HG03558 (cell line): ENCODE measurements at regions not wholly inside any gene's neighbourhood (a gene's known extent, or its start where the extent isn't known, plus 50 kb on each side); places are given as distances from the start of the nearest gene placed in this dataset.

ENCODE experiments used
- ATAC-seq: cut with Tn5 transposase; IDR thresholded peaks from one replicate; pipeline ENCODE4 v1.9.1; 2021; ENCODE audit warnings: moderate number of reproducible peaks; ENCODE audit not compliant: unreplicated experiment; ENCODE audit errors: extremely low read depth

DNA sequence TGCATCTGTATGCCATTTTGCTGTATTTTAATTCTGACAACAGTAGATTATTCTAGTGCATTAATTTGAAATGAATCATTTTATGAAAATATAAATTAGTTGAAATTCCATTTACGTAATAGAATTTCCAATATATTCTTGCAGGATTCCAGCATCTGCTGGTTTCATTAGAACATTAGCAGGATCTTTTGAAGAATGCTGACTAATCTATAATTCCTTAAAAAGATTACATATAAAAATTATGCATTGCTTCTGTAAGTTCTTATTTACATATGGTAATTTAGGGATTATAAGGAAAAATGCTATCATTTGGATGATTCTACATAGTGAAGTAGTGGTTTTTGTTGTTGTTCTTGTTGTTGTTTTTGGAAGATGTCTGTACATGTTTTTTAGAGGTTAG is 182.2 kb upstream of the GNPDA2 start:
- no peak for ATAC-seq

DNA sequence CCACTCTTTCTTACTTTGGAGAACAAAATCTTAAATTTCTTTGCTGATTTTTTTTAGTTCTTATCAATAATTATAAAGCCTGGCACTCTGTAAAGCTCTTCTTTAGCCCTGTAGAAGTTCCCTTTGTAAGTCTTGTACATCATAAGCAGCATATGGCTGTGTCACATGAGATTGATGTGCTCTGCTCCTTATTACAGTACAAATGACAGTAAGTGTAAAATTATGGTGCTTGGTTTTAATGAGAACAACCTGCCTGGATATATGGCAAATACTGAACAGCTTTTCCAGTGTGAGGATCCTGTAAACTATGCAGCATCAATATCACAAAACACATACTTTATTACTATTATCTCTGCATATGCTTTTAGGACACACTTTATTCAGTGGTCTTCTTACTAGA is 145.9 kb upstream of the GNPDA2 start:
- ATAC-seq, result no peak

DNA sequence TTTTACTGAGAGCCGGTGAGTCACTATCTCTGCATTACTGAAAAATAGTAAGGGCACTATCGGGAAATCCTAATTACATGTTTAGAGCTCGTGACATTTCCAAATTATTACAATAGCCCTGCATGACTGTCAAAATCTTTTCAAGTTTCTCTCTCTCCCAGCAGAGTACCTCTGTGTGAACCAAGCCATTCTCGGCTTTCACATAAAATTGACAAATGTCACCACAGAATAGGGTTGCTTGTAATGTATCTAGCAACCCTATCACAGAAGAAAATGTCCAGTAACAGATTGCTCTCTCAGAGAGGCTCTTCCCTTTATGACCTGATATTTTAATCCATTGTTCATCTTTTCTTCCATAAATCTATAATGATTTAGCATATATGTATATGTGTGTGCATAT is 144.8 kb upstream of the GNPDA2 start:
- ATAC-seq, result no peak

DNA sequence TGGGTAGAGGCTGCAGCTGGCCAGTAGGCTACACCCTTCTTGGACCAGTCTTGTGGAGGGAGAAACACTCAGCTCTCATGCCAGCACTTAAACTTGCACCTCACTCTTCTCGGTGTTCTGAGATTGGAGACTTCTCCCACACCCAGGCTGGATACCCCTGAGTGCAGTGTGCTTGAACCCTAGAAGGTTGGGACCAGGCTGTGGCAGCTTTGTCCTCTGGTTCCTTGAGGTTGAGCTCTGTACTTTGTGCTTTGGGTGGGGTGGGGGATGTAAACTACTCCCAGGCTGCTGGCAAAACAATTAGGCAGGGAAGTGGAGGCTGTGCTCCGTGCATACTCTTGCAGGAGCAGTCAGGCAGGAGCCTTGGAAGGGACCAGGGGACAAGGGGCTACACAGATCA is 143.6 kb upstream of the GNPDA2 start:
- no peak for ATAC-seq

DNA sequence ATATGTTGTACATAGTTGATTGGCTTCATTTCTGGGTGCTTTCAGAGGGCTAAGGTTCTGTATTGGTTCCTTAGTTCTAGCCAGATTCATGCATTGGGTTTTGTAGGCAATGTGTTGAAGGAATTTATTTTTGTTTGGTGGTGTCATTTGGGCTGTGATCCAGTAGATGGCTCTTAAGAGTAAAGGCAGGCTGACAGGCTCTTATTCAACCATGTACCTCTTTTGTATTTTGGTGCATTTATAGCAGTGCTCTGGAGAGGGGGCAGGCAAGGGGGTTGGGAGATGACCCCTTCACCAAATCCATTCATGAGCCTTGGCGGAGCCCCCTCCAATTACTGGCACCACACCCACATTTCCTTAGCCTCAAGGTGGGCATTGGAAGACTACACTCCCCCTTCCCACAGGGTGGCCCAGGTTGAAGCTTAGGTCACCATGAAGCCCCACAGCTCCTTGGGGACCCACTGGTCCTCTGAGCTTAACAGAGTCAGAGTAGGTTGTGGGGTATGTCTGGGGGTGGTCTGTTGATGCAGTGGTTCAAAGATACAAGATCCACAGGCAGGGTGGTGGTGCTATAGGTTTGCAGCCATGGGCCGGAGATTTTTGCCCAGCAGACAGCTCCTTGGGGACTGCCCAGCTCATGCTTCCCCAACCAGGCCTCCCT is 143.0 kb upstream of the GNPDA2 start:
- ATAC-seq, result no peak

DNA sequence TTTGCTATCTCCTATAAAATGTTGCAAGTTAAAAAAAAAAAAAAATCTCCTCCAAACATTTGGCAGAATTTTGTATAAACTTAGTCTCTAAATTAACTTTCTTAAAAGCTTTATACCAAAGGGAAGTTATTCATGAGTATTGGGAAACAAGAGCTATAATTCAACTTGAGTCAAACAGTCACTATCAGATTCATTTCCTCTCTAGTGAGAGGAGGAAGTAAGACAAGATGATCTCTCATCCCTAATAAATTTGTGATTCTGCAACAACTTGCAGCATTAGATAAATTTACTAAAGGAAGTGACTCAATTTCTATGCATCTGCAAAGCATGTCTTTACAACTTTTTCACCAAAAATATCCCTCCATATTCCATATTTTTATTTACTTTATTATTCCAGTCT is 135.4 kb upstream of the GNPDA2 start:
- ATAC-seq, result no peak

DNA sequence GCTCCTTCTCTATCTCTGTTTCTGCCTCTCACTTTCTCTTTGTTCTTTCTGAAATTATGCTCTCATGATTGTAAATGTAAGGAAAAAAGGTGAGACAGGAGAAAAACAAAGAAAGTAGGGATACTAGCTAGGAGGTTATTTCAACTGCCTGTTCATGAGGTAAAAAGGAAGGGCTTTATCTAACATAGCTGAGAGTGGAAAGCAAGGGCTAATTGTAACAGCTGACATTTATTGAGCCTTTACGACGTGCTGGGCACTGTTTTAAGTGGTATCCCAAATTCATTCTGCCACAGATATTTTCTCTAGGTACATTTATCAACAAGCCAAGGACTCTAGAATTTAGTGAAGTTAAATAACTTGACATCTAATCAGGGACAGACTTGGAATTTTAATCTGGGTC is 133.1 kb upstream of the GNPDA2 start:
- ATAC-seq, result no peak

DNA sequence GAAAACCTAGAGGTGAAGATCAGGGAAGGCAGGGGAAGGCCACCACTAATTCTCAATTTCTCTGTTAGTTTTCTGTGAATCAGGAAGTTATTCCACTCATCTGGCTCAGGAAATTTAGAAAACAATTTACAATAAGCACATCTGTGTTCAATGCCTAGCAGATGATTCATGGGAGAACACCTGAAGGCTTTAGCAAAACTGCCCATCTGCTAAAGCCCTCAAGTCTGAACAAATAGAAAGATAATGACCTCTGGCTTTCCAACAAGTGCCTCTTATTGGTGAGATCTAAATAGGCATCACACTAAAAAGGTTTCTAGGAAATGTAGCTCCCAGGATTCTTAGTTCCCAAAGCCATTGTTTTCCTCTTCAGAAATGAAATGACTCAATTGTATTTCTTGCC is 122.1 kb upstream of the GNPDA2 start:
- no peak for ATAC-seq

DNA sequence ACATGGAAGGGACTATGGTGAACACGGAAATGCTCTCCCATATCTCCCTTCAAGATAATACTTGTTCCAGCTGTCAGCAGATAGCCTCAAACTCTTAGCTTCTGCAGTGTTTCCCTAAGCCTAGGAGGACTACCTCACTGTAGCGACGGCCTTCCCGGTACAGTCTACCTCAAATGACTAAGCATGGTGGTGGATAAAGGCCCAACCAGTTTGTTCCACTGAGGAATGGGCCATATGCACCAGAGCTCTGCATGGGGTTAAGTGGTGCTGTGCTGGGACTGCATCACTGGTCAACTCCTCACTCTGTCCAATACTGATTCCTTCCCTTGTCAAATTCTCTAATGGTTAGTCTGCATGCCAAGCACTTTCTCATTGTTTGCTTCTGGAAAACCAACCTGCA is 119.6 kb upstream of the GNPDA2 start:
- no peak for ATAC-seq

DNA sequence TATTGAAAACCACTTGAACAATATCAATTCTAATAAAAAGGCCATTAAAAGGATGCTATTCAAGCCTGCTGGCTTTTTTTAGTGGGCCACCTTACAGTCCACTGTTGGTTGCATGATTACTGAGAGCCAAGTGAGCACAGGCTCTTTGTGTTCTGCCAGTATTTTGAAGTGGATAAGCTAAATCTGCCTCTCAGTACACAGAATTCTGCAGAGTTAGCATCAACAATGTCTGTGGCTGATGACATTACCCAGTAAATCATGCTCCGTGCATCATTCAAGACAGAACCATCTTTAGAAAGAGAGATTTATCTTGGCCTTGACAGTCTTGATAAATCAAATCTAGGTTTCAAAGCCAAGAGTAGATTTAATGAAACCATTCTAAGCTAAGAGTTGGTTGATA is 119.0 kb upstream of the GNPDA2 start:
- ATAC-seq, result no peak

DNA sequence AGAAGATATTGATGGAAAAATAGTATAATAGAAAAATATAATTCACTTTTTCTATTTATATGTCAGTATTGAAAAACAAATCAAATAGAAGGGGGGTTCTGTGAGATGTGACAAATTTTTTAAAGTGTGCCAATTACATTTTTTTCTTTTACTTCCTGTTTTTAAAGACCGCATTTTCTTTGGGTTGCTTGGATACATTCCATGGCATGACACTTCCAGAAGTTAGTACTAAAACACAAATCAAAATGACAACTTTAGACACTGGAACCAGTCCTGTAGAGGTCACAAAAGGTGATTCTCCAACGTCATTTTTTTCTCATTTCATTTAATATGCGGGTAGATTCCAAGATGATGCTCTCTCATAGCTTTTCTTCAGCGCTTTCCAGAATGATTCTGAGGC is 116.2 kb upstream of the GNPDA2 start:
- no peak for ATAC-seq

DNA sequence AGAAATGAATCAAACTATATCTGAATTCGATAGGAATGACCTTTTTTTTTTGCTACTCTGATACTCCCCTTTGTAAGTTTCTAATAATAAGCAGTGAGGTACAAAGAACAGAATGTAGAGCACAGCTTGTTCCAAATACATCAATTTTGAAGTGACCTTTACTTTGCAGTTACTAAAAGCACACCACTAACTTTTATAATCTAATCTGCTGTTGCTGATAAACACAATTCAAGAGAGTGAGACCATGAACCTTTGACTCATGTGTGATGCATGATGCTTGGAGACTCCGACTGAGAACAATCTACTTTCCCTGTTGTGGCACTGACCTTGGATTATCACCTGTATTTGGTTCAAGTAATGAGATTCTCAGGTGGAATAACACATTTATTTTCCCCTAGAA is 91.6 kb upstream of the GNPDA2 start:
- no peak for ATAC-seq

DNA sequence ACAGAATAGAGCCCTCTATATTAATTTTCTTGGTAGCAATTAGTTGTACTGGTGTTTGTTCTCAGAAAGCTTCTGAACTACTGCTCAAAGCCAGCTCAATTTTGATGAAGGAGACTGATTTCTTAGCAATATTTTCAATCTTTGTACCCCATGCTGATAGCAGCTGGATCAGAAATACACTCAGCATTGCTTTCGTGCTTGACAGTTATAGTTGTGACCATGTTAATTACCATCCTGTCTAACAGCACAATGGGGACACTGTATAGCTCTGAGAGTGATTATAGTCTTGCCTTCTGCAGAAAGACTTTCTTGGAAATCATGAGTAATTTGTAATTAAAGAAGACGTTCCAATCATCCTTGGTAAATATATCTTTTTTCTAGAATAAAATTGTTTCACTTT is 79.7 kb upstream of the GNPDA2 start:
- ATAC-seq, result no peak

DNA sequence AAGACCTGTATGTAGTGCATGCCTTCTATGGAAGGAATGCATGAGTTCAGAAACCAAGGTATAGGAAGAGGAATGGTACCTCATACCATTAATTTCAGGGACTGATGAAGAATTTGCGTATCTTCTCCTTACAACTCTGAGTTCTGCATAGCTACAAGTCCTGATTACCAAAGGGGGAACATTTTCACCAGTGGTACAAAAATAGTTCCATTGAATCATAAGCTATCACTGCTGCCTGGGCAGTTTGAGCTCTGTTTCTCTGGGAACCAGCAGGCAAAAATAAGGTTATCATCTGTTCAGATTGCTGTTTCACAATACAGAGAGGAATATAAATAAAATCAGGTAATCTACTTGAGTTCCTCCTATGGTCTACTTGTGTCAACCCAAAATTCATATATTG is 77.9 kb upstream of the GNPDA2 start:
- no peak for ATAC-seq

DNA sequence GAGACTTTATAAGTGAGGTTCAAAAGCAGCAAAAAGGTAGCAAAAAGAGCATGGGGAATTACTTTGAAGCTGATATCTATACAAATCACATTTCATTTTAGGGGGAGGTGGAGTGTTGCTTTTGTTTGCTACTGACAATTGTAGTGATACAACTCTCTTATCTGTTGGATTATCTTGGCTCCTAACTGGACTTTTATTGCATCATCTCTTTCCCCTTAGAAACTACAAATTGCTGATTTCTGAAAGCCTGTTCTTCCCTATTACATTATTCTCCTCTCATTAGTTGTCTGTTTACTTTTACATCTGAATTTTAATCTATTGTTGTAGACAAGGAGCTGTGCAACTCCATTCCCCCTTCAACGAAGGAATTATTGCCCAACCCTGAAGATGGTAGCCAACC is 75.0 kb upstream of the GNPDA2 start:
- ATAC-seq, result no peak

DNA sequence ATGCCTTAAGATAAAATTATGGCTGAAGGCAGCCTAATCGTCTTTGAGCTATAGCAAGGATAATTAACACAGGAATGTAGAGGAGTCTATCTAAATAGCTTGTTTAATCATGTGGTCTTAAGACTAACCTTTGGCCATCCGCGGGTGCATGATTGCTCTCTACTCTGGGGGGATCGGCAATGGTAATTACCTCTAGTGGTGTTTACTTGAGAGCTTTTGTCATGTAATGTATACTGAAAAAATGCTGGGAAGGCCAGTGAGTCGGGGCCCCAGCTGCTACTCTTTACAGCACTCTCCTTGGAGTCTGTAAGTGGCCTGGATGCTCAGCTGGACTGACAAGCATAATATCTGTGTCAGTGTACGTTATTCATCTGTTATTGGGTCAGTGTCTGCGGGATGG is 65.5 kb upstream of the GNPDA2 start:
- ATAC-seq, result no peak

DNA sequence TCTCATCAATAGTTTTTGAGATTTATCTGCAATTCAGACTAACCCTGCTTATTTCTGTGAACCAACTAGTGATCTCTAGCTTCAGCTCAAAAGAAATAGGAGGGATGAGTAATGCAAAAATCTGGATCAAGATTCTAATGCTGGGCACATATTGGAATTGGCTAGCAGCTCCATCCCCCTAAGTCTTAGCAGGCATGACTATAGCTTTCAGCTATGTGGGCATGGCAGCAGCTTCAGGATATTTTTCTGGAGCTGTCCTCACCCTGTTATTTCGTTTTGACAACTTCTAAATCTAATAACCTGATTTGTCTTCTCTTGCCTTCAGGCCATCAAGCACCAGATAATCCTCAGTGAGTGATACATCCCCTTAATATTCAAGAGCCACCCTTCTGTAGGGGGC is 50.8 kb upstream of the GNPDA2 start:
- no peak for ATAC-seq
